Neural cell (in vitro differentiated cells): ENCODE measurements at regions not wholly inside any gene's neighbourhood (a gene's known extent, or its start where the extent isn't known, plus 50 kb on each side); places are given as distances from the start of the nearest gene placed in this dataset.

Experiments used
- H2AFZ ChIP-seq: fragments of 200-600, 300-800 bp; sonication (generic), shearing (Covaris generic); 2 replicates; pipeline ENCODE4 v1.6.0; 2014; ENCODE audit warnings: low read depth, mild to moderate bottlenecking, antibody characterized with exemption, low read length, moderate library complexity
- H3F3A ChIP-seq: fragments of 200-600 bp; shearing (Covaris generic); 2 replicates; pipeline ENCODE4 v1.6.1; 2016; ENCODE audit warnings: mild to moderate bottlenecking, moderate library complexity, mixed read lengths, antibody characterized with exemption, low read length; ENCODE audit not compliant: insufficient read depth, poor library complexity, severe bottlenecking
- H3K27ac ChIP-seq: fragments of 200-600, 300-800 bp; sonication (generic), shearing (Covaris generic); 2 replicates; pipeline ENCODE4 v1.5.1; 2014; ENCODE audit warnings: mild to moderate bottlenecking, low read length, moderate library complexity
- H3K27me3 ChIP-seq: fragments of 300-800, 200-600 bp; sonication (generic), shearing (Covaris generic); 2 replicates; pipeline ENCODE4 v1.6.0; 2014; ENCODE audit warnings: mild to moderate bottlenecking, low read depth, low read length, moderate library complexity; ENCODE audit not compliant: insufficient read depth
- H3K36me3 ChIP-seq: fragments of 300-800, 200-600 bp; sonication (generic), shearing (Covaris generic); 2 replicates; pipeline ENCODE4 v1.5.1; 2014; ENCODE audit warnings: mild to moderate bottlenecking, antibody characterized with exemption, low read length, moderate library complexity; ENCODE audit not compliant: insufficient read depth
- H3K4me2 ChIP-seq: fragments of 300-800, 200-600 bp; sonication (generic), shearing (Covaris generic); 2 replicates; pipeline ENCODE4 v1.6.0; 2014; ENCODE audit warnings: mild to moderate bottlenecking, low read length
- H3K4me3 ChIP-seq: fragments of 300-800, 200-600 bp; sonication (generic), shearing (Covaris generic); 2 replicates; pipeline ENCODE4 v1.5.1; 2014; ENCODE audit warnings: mild to moderate bottlenecking, low read length, moderate library complexity
- H3K79me2 ChIP-seq: fragments of 200-600 bp; shearing (Covaris generic); replicated peaks from 2 replicates; pipeline ENCODE4 v1.6.0; 2014; ENCODE audit warnings: mild to moderate bottlenecking, low read length, moderate library complexity; ENCODE audit not compliant: insufficient read depth
- H3K9ac ChIP-seq: fragments of 300-800, 200-600 bp; sonication (generic), shearing (Covaris generic); 2 replicates; pipeline ENCODE4 v1.6.1; 2016; ENCODE audit warnings: mild to moderate bottlenecking, low read length, mixed read lengths
- H3K9me2 ChIP-seq: fragments of 200-600 bp; shearing (Covaris generic); 2 replicates; pipeline ENCODE4 v1.6.1; 2016; ENCODE audit warnings: mild to moderate bottlenecking, low read length, mixed read lengths; ENCODE audit not compliant: insufficient read depth
- H3K9me3 ChIP-seq: fragments of 200-600, 300-800 bp; sonication (generic), shearing (Covaris generic); 2 replicates; pipeline ENCODE4 v1.6.1; 2016; ENCODE audit warnings: mild to moderate bottlenecking, mixed run types, low read length, moderate library complexity, mixed read lengths
- H4K20me1 ChIP-seq: fragments of 200-600 bp; shearing (Covaris generic); 2 replicates; pipeline ENCODE4 v1.6.1; 2016; ENCODE audit warnings: mild to moderate bottlenecking, mixed run types; ENCODE audit not compliant: insufficient read depth
- EP300 ChIP-seq: fragments of 450-650 bp; conservative IDR thresholded peaks from 2 replicates; pipeline ENCODE4 v1.6.1; 2014; ENCODE audit warnings: antibody characterized with exemption, mild to moderate bottlenecking, moderate library complexity; ENCODE audit not compliant: poor library complexity, severe bottlenecking
- EZH2 ChIP-seq: fragments of 200-600, 300-800 bp; shearing (Covaris generic), sonication (generic); IDR thresholded peaks from 2 replicates; pipeline ENCODE4 v1.6.1; 2014; ENCODE audit warnings: antibody characterized with exemption, low read length, borderline replicate concordance, mild to moderate bottlenecking; ENCODE audit not compliant: insufficient read depth, poor library complexity, severe bottlenecking
- MXI1 ChIP-seq: fragments of 450-650 bp; conservative IDR thresholded peaks from 2 replicates; pipeline ENCODE4 v1.6.1; 2014; ENCODE audit warnings: antibody characterized with exemption, mild to moderate bottlenecking; ENCODE audit not compliant: poor library complexity, severe bottlenecking
- POLR2AphosphoS5 ChIP-seq: IDR thresholded peaks from 2 replicates; pipeline ENCODE4 v1.6.1; 2012
- RAD21 ChIP-seq: fragments of 450-650 bp; conservative IDR thresholded peaks from 2 replicates; pipeline ENCODE4 v1.6.1; 2014; ENCODE audit warnings: antibody characterized with exemption, mild to moderate bottlenecking, moderate library complexity
- SMC3 ChIP-seq: fragments of 450-650 bp; conservative IDR thresholded peaks from 2 replicates; pipeline ENCODE4 v1.6.1; 2014; ENCODE audit warnings: antibody characterized with exemption, mild to moderate bottlenecking, moderate library complexity; ENCODE audit not compliant: poor library complexity
- TAF1 ChIP-seq: IDR thresholded peaks from 2 replicates; pipeline ENCODE4 v1.6.1; 2012; ENCODE audit warnings: low read depth
- TF ChIP-seq, protein P1 (sequence below): IDR thresholded peaks from 2 replicates; pipeline ENCODE4 v1.6.1; 2012; ENCODE audit warnings: borderline replicate concordance
- TF ChIP-seq, protein P2 (sequence below): fragments of 450-650 bp; IDR thresholded peaks from 2 replicates; pipeline ENCODE4 v1.5.1; 2014; ENCODE audit warnings: antibody characterized with exemption, mild to moderate bottlenecking, moderate library complexity; ENCODE audit not compliant: poor library complexity, severe bottlenecking

GRCh38 chr6:22106451-22106850 lies 190.4 kb downstream of the PRL start:
- Histone ChIP-seq H3K4me3 (no peak overlapping the region), H3K79me2 (no peaks in the 10 kb centered on the region), H2AFZ (no peak overlapping the region), H4K20me1 (no peaks in the 10 kb centered on the region), H3K27ac (no peak overlapping the region), H3K36me3 (no peaks in the 10 kb centered on the region), H3F3A (no peaks in the 10 kb centered on the region), H3K27me3 (no peaks in the 10 kb centered on the region), H3K9ac (no peak overlapping the region), H3K9me2 (no peaks in the 10 kb centered on the region), H3K9me3 (no peaks in the 10 kb centered on the region), H3K4me2 (no peak overlapping the region)
- no peak for TF ChIP-seq MXI1
- TF ChIP-seq EP300 = no peak
- TF ChIP-seq EZH2 = no peak
- TF ChIP-seq, protein P1, sequence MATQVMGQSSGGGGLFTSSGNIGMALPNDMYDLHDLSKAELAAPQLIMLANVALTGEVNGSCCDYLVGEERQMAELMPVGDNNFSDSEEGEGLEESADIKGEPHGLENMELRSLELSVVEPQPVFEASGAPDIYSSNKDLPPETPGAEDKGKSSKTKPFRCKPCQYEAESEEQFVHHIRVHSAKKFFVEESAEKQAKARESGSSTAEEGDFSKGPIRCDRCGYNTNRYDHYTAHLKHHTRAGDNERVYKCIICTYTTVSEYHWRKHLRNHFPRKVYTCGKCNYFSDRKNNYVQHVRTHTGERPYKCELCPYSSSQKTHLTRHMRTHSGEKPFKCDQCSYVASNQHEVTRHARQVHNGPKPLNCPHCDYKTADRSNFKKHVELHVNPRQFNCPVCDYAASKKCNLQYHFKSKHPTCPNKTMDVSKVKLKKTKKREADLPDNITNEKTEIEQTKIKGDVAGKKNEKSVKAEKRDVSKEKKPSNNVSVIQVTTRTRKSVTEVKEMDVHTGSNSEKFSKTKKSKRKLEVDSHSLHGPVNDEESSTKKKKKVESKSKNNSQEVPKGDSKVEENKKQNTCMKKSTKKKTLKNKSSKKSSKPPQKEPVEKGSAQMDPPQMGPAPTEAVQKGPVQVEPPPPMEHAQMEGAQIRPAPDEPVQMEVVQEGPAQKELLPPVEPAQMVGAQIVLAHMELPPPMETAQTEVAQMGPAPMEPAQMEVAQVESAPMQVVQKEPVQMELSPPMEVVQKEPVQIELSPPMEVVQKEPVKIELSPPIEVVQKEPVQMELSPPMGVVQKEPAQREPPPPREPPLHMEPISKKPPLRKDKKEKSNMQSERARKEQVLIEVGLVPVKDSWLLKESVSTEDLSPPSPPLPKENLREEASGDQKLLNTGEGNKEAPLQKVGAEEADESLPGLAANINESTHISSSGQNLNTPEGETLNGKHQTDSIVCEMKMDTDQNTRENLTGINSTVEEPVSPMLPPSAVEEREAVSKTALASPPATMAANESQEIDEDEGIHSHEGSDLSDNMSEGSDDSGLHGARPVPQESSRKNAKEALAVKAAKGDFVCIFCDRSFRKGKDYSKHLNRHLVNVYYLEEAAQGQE = no peak
- TF ChIP-seq POLR2AphosphoS5 = no peak
- TF ChIP-seq SMC3 = no peak
- no peak for TF ChIP-seq RAD21
- TF ChIP-seq, protein P2, sequence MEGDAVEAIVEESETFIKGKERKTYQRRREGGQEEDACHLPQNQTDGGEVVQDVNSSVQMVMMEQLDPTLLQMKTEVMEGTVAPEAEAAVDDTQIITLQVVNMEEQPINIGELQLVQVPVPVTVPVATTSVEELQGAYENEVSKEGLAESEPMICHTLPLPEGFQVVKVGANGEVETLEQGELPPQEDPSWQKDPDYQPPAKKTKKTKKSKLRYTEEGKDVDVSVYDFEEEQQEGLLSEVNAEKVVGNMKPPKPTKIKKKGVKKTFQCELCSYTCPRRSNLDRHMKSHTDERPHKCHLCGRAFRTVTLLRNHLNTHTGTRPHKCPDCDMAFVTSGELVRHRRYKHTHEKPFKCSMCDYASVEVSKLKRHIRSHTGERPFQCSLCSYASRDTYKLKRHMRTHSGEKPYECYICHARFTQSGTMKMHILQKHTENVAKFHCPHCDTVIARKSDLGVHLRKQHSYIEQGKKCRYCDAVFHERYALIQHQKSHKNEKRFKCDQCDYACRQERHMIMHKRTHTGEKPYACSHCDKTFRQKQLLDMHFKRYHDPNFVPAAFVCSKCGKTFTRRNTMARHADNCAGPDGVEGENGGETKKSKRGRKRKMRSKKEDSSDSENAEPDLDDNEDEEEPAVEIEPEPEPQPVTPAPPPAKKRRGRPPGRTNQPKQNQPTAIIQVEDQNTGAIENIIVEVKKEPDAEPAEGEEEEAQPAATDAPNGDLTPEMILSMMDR = no peak
- no peak for TF ChIP-seq TAF1

DNA sequence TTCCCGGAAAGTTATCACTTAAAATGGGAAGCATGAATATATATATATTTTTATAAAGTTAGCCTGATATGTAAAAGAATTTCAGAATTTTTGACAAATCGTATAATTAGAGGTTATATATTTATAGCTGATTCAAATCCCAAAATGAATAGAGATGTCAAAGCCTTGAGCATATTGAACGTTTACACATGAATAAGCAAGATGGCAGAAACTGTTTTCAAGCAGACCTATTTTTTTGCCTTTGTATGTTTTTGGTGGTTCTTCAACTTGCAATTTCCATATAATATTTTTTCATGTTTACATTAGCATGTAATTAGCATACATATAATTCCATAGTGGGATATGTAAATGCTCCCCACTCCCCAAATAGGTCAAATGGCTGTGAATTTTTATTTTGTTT lies 189.9 kb downstream of the PRL start:
- no peaks in the 10 kb centered on the region for H3K9me2 ChIP-seq
- H3K4me2 ChIP-seq = no peak overlapping the region
- H3K9ac ChIP-seq = no peak overlapping the region
- TF ChIP-seq RAD21 = no peak
- no peak for TF ChIP-seq SMC3
- no peak for TF ChIP-seq MXI1
- TF ChIP-seq EP300 = no peak
- no peak for TF ChIP-seq POLR2AphosphoS5
- TF ChIP-seq, protein P1 = no peak
- TF ChIP-seq, protein P2 = no peak
- no peak for TF ChIP-seq EZH2
- TF ChIP-seq TAF1 = no peak
- H3K4me3 ChIP-seq = no peak overlapping the region
- H3K27me3 ChIP-seq = no peaks in the 10 kb centered on the region
- H3K79me2 ChIP-seq = no peaks in the 10 kb centered on the region
- no peak overlapping the region for H2AFZ ChIP-seq
- no peak overlapping the region for H3K27ac ChIP-seq
- H4K20me1 ChIP-seq = no peaks in the 10 kb centered on the region
- no peaks in the 10 kb centered on the region for H3K36me3 ChIP-seq
- H3F3A ChIP-seq = no peaks in the 10 kb centered on the region
- no peaks in the 10 kb centered on the region for H3K9me3 ChIP-seq
